SK-N-SH (cell line): ENCODE measurements at regions not wholly inside any gene's neighbourhood (a gene's known extent, or its start where the extent isn't known, plus 50 kb on each side); places are given as distances from the start of the nearest gene placed in this dataset.

Source experiments
- CTCF ChIP-seq: fragments of 200-600 bp; sonication (generic); IDR thresholded peaks from 2 replicates; pipeline ENCODE4 v1.6.1; 2017; ENCODE audit warnings: antibody characterized with exemption, mild to moderate bottlenecking, moderate library complexity
- EP300 ChIP-seq, 2 experiments: IDR thresholded peaks; 2 replicates each; pipeline versions ENCODE4 v1.4.0 to v1.6.1; 2012; ENCODE audit warnings: borderline replicate concordance in 1 of 2, low read depth in 1 of 2, low read length in 1 of 2
- FOXM1 ChIP-seq: IDR thresholded peaks from 2 replicates; pipeline ENCODE4 v1.4.0; 2012; ENCODE audit warnings: low read depth, mild to moderate bottlenecking
- GABPA ChIP-seq: IDR thresholded peaks from 2 replicates; pipeline ENCODE4 v1.4.0; 2012; ENCODE audit warnings: low read depth, mild to moderate bottlenecking
- GATA2 ChIP-seq: sonication (generic); formaldehyde crosslinking; IDR thresholded peaks from 2 replicates; pipeline ENCODE4 v1.5.0; 2020; ENCODE audit warnings: mild to moderate bottlenecking, missing genetic modification reagents
- MAX ChIP-seq: IDR thresholded peaks from 2 replicates; pipeline ENCODE4 v1.4.0; 2012; ENCODE audit warnings: low read depth
- MXI1 ChIP-seq: IDR thresholded peaks from 2 replicates; pipeline ENCODE4 v1.6.1; 2012; ENCODE audit warnings: mild to moderate bottlenecking, low read depth, low read length, improper control_type of control experiment
- REST ChIP-seq: IDR thresholded peaks from 2 replicates; pipeline ENCODE4 v1.6.1; 2012; ENCODE audit warnings: mild to moderate bottlenecking, low read depth, low read length, moderate library complexity
- TEAD4 ChIP-seq: IDR thresholded peaks from 2 replicates; pipeline ENCODE4 v1.4.0; 2012; ENCODE audit warnings: mild to moderate bottlenecking, borderline replicate concordance; ENCODE audit not compliant: insufficient read depth
- USF1 ChIP-seq: IDR thresholded peaks from 2 replicates; pipeline ENCODE4 v1.4.0; 2012; ENCODE audit warnings: low read depth, borderline replicate concordance
- USF2 ChIP-seq: fragments of 150-350 bp; IDR thresholded peaks from 2 replicates; pipeline ENCODE4 v1.6.1; 2017; ENCODE audit warnings: antibody characterized with exemption, low read length, low read depth, borderline replicate concordance

GRCh38 chr7:67662804-67663203 lies 666.2 kb downstream of the TYW1 start:
- TF ChIP-seq CTCF (no peak), TEAD4 (no peak), GATA2 (no peak), EP300 (IDR thresholded peaks at IDR 0.05; ENCODE audit: borderline replicate concordance in 1 of 2, low read depth in 1 of 2, low read length in 1 of 2) (no peak), GABPA (no peak), FOXM1 (no peak), MAX (no peak), REST (no peak), MXI1 (no peak), USF1 (no peak), USF2 (no peak)
